Kidney (tissue), 13 donors: ENCODE measurements at regions not wholly inside any gene's neighbourhood (a gene's known extent, or its start where the extent isn't known, plus 50 kb on each side); places are given as distances from the start of the nearest gene placed in this dataset.

ENCODE experiments used
- DNase-seq, 5 donors: peaks; one replicate each; pipeline ENCODE4 v3.0.0-alpha.2; 2013 to 2020
- FAIRE-seq: peaks from 2 replicates; lab custom pipeline; 2012; peaks lifted over from hg19 to GRCh38; lab: Jason Lieb, UNC
- H3K27ac ChIP-seq, 2 donors: one replicate each; pipeline ENCODE4 v1.7.0; 2013; ENCODE audit warnings: low read depth in 2 of 2, low read length in 2 of 2, inconsistent platforms in 1 of 2
- H3K27me3 ChIP-seq: one replicate; pipeline ENCODE4 v1.7.1; 2013; ENCODE audit warnings: low read length, inconsistent platforms; ENCODE audit not compliant: control insufficient read depth, insufficient read depth
- H3K36me3 ChIP-seq, 3 donors: one replicate each; pipeline versions ENCODE4 v1.7.0 to v1.7.1; 2013; ENCODE audit warnings: low read length in 3 of 3, control low read depth in 1 of 3, inconsistent platforms in 1 of 3; ENCODE audit not compliant: insufficient read depth in 3 of 3, control insufficient read depth in 2 of 3
- H3K4me1 ChIP-seq, 3 donors: one replicate each; pipeline versions ENCODE4 v1.7.0 to v1.7.1; 2013; ENCODE audit warnings: low read length in 3 of 3, inconsistent platforms in 1 of 3, low read depth in 1 of 3; ENCODE audit not compliant: control insufficient read depth in 2 of 3, insufficient read depth in 2 of 3
- H3K4me3 ChIP-seq, 3 donors: one replicate each; pipeline versions ENCODE4 v1.7.0 to v1.8.1; 2013; ENCODE audit warnings: low read length in 3 of 3, control low read depth in 1 of 3, inconsistent platforms in 1 of 3
- H3K9ac ChIP-seq, 3 donors: one replicate each; pipeline versions ENCODE4 v1.7.0 to v1.7.1; 2013; ENCODE audit warnings: low read length in 3 of 3, control low read depth in 1 of 3, inconsistent platforms in 1 of 3
- H3K9me3 ChIP-seq, 3 donors: one replicate each; pipeline versions ENCODE4 v1.7.0 to v1.7.1; 2013; ENCODE audit warnings: low read length in 3 of 3, control low read depth in 1 of 3, inconsistent platforms in 1 of 3; ENCODE audit not compliant: control insufficient read depth in 2 of 3, insufficient read depth in 1 of 3
- intact Hi-C: fragments of 100-400 bp; cut with DNase I; formaldehyde crosslinking; loops from one replicate; pipeline ENCODE4 v1.11.1; 2022
- TF ChIP-seq, protein P1 (sequence below): IDR thresholded peaks from 3 replicates; pipeline ENCODE4 v1.5.1; 2012; ENCODE audit warnings: mild to moderate bottlenecking, moderate library complexity, borderline replicate concordance; ENCODE audit not compliant: insufficient read depth; ENCODE audit errors: extremely low read depth
- donor health status: control.
- donor health status: control.
- donor health status: control.
- donor health status: control.
- donor health status: control.
- donor health status: DM: yes; HTN: yes; CAD: no.
- donor health status: Normal renal cell carcinoma (clear cell type).

DNA sequence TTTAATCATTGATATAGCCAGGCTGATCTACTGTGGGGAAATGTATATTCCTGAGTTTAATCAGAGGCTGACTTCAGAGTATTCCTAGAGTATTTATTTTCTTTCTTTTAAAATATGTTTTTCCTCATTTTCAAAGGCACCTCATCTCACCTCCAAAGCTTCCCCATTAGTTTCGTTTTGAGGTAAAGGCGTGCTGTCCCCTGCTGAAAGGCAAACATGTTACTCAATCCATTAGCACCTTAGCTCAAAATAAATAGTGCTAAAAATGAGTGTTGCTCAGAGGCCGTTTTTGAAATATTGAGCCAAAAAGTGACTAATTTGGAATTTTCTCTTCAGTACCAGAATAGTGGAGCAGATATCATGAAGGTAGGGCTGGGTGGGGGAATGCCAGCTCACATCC lies 386.2 kb downstream of the SOX11 start:
- intact Hi-C loops: no loop called here
- H3K4me3 ChIP-seq: no peak overlapping the region
- H3K9me3 ChIP-seq: no peaks in the 10 kb centered on the region
- no peaks in the 10 kb centered on the region for H3K27me3 ChIP-seq
- no peak for DNase-seq
- no peak overlapping the region for H3K9ac ChIP-seq
- no peak overlapping the region for H3K27ac ChIP-seq
- H3K36me3 ChIP-seq: no peaks in the 10 kb centered on the region
- TF ChIP-seq, protein P1, sequence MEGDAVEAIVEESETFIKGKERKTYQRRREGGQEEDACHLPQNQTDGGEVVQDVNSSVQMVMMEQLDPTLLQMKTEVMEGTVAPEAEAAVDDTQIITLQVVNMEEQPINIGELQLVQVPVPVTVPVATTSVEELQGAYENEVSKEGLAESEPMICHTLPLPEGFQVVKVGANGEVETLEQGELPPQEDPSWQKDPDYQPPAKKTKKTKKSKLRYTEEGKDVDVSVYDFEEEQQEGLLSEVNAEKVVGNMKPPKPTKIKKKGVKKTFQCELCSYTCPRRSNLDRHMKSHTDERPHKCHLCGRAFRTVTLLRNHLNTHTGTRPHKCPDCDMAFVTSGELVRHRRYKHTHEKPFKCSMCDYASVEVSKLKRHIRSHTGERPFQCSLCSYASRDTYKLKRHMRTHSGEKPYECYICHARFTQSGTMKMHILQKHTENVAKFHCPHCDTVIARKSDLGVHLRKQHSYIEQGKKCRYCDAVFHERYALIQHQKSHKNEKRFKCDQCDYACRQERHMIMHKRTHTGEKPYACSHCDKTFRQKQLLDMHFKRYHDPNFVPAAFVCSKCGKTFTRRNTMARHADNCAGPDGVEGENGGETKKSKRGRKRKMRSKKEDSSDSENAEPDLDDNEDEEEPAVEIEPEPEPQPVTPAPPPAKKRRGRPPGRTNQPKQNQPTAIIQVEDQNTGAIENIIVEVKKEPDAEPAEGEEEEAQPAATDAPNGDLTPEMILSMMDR: no peak
- FAIRE-seq: no peak
- peaks cover 0 to 2% (median 0%) of the 10 kb centered on the region in 3 donors for H3K4me1 ChIP-seq

DNA sequence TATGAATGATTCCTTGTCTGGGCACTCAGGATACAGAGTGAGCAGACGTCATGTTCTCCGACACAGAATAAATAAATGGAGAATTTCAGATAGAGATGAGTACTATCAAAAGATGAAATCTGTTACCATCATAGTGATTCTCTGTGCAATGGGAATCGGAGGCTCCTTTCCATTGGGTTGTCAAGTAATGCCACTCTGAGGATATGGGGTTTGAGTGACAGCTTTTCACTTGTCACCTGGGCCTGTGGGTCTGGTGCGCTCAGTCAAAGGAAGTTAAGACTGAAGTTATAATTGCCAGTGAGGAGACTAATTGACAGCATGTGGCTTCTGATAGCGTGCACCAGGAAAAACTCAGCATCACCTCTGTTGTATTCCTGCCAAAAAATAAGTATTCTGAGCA lies 387.2 kb downstream of the SOX11 start:
- no peak overlapping the region for H3K4me3 ChIP-seq
- H3K9ac ChIP-seq: no peak overlapping the region
- no peaks in the 10 kb centered on the region for H3K9me3 ChIP-seq
- intact Hi-C loops: no loop called here
- no peaks in the 10 kb centered on the region for H3K36me3 ChIP-seq
- TF ChIP-seq, protein P1: no peak
- H3K4me1 ChIP-seq: no peaks in the 10 kb centered on the region
- no peaks in the 10 kb centered on the region for H3K27me3 ChIP-seq
- DNase-seq: no peak
- no peak for FAIRE-seq
- no peak overlapping the region for H3K27ac ChIP-seq

DNA sequence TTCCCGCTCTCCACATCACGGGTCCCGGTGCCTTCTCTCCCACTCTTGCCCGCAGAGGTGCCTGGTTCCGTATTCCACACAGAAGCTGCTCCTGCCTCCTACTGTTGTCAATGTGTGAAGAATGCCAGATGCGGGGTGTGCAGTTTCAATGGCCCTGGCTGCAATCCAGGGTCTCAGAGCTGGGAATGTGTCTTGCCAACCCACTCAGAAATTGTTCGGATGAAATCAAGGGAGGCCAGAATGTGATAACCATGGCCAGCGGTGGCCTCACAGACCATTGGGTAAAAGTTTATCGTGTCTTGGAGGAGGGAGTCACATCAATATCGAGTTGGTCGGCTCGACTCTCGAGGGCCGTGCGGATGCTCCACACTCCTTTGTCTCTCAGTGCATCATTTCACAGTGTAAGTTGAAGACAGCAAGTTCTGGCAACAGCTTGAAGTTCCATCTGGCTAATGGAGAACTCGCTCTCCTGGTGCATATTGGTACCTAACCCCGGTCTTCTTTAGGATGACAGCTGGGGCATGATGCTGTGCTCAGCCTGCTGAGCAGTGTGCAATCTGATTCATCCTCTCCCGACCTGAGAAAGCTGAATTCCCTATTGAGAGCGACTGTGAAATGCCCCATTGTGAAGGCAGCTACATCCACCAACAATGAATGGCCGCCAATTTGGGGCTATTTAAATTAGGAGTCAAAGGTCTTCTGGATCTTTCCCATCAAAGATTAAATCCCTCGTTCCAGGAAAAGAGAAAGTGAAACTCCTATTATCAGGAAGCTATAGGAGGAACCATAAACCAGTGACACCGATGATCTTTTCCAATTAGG lies 389.0 kb downstream of the SOX11 start:
- Histone ChIP-seq H3K27me3 (no peaks in the 10 kb centered on the region), H3K4me3 (no peak overlapping the region), H3K4me1 (no peaks in the 10 kb centered on the region), H3K9ac (no peak overlapping the region), H3K9me3 (no peaks in the 10 kb centered on the region), H3K27ac (no peak overlapping the region), H3K36me3 (no peaks in the 10 kb centered on the region)
- FAIRE-seq (no peak), DNase-seq (no peak)
- intact Hi-C loops: no loop called here
- TF ChIP-seq, protein P1: no peak
